Superior temporal gyrus (tissue), 1 donor: ENCODE measurements at regions not wholly inside any gene's neighbourhood (a gene's known extent, or its start where the extent isn't known, plus 50 kb on each side); places are given as distances from the start of the nearest gene placed in this dataset.

Source experiments
- DNase-seq: peaks from one replicate; pipeline ENCODE4 v3.0.0-alpha.2; 2016; ENCODE audit errors: extremely low spot score

DNA sequence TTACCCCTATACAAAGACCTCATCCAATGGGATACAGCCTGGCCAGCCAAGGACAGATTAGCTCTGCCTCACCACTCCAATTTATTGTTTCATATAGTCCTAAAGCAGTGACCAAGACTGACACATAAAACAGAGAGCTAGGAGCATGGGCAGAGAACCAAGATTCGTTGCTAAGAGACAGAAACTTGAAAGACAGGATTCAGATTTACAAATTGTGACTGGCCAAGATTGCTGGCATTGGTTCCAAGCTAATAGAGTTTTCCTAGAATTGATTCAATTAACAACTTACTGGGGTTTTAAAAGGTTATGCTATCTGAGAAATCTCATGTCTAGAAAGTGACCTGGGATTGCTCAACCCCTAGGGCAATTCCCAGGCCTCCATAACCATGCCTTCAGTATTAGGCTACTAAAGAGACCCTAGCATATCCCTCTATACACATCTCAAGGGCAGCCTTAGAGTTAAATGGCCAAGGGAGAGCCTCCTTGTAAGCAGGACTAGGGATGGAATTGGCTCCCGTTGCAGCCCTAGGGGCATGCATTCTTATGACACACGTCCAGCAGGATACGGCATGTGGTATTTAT, 75.6 kb downstream of the ICOS start:
- DNase-seq, result peak; percentile 41

DNA sequence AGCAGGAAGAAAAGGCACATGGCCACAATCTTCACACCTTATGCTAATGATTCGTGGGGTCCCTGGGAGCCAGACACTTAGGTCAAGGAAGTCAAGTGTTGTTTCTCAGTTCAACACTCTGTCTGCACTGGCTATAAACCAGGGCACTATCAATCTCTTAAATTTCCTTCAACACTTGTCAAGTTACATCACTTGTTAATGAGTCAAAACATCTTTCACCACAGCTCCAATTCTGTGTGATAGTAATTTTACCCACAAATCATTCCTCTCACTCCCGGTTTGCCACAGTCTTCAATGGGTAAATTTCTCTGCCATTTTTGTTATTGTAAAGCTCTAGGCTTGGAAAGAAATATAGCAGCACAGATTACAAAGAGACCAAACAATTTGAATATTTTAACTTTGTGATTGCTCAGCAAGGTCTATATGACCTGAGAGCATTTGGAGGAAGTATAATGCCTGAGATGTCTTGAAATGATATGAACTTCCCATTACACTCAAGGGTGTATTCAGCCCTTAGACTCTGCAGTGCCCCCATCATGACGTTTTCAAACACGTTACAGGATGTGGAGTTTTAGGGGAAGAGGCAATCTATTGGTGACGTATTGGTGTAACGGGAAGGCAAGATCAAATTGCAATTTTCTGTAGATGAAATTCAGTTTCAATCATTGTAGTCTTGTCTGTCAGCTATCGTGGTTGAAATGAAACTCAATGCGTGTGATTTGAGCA, 78.7 kb downstream of the ICOS start:
- no peak for DNase-seq

DNA sequence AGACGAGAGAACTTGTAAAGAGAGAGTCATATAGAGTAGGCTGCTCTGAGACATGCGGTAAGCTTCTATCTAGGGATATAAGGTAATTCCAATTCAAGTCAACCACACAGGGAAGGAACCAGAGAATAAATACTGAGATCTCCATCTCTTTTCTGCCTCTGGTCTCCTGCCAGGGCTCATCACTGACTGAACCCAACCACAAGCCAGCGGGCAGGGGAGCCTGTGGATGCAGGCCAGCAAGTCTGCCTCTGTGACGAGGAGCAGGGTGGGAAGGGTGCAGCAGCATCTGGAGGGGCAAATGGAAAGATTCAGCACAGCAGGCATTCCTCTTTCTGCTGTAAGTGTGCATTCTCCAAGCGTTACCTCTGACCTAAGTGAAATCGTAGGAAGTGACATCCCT, 82.2 kb downstream of the ICOS start:
- DNase-seq, result no peak

DNA sequence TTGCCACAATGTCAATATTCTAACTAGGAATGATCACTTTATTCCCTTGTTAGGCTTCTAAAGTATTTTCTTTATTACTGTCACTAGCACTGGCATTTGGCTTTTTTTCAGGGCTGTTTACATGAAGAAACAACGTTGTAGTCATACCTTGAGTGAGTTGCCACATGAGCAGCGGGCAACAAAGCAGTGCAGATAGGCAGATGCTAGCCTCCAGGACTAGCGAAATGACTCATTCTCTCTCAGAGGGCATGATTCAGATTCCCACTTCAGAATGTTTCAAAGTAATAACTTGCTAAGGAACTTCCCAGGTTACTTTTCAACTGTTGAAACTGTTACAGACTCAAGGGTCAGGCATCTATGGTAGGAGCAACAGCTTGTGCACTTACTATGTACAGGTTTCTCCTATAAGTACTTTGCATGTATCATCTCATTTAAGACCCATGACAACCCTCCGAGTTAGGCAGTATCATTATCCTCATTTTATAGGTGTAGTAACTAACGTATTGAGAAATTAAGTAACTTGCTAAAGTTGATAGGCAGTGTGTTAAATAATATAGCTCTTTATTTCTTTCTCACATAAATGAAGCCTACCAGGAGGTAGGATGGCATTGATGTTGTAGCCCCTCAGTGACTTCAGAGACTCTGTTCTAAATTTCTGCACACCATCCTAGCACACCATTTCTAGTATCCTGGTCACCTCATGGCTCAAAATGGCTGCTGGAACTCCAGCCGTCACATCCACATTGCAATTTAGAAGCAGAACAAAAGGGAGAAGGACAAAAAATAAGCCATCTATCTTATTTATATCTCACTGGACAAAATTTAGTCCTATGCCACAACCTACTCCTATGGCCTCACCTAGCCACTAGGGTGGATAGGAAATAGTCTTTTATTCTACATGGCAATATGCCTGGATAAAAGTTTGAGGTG, 83.3 kb downstream of the ICOS start:
- no peak for DNase-seq

DNA sequence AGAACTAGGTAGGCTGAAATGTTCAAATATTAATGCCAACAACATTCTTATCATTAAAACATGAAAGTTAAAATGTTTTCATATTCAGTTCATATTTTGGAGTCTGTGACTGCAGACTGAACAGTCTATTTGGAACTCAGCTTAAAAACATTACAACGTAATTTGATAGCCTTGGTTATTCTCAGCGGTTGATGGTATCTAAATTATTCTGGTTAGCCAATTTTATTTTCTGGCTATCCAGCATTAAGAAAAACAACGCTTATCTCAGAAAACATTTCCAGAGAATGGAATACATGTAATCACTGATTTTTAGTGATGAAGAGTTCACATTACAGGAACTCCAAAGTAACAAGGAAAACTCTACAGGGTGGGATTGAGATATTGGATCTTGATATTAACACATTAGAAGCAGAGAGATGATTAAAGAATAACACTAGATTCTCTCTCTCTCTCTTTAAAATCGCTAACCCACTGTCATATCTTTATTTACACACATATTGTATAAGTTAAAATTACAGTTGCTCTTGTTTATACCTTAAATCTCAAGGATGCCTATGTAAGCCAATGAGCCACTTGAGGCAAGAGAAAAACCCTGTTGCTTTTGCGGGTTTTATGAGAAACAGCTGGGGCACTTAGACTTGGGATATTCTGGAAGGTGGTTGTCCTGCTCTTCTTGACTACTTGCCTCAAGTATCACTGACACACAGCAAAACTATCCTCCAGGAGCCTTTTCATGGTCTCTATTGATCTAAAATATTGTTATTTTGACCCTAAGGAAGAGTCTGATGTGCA, 84.9 kb downstream of the ICOS start:
- DNase-seq, result no peak

DNA sequence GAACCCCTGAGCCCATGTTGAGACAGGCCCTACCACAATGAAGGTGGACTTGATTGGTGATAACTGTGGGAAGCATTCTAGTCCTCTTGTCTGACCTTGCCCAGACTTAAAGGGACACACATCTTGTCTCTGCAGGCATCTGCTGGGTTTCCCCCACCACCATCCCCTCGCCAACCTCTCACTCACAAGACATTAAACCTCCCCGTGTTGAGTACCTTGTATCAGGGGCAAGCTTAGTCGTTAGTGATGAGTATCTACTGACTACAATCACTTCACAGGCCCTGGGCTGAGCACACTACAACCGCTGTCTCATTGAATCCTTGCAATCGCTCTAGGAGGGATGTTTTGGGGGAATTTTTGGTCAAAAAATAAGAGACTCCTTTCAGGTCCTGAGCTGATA, 86.0 kb downstream of the ICOS start:
- no peak for DNase-seq

DNA sequence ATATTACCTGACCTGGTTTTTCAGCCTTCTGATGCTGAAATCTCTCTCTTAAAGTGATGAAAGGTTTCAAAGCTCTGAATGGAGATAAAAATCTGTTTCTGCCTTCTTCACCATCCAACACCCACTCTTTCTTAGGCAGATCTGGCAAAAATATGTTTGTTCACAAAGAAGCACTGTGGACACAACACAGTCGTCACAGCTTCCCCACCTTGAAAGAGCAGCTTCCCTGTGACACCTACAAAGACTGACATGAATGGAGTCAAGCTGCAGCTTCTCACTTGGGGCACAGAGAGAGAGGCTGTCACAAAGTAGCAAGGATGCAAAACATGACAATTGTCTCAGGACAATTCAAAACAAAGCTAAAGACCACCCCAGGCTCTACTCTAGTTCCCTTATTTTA, 86.5 kb downstream of the ICOS start:
- DNase-seq, result no peak

DNA sequence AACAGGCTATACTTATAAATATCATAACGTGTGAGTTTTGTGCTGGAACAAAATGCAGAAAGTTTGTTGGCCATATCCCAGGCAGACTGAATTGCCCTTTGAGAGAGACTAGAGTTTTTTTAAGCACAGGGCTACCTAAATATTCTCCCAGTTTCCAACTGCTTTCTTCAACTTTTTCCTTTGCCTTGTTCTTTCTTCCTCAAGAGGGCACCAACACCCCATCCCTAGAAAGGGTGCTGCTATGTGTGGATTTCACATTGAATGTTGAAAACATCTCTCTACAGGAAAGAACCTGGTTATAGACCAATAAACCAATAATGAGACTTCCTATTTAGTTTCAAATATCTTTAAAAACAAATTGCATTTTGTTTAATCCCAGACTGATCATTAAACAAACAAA, 87.9 kb downstream of the ICOS start:
- DNase-seq, result peak; percentile 71

DNA sequence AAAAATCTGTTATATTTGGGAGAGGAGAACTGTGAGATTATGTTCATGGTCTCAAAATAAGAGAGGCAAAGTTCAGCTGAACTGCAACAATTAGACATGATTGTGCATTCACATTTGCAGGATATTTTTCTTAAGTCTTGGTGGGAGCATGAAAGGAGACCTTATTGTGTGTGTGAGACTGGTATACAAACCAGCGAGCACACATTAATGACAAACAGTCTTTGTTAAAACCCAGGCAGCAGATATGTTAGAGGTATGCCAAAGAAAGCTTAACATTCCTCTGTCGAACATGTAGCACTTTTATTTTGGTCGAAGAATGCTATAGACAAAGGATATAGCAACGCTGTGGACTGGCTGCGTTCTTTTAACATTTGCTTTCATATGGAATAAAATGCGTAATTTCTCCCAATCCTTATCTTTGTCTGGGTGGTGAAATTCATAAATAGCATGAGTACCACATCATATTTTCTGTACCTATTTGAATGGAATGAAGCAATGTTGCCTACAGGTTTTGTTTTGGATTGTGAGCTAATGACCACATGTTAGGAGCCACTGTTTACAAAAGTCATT, 88.4 kb downstream of the ICOS start:
- DNase-seq, result no peak

DNA sequence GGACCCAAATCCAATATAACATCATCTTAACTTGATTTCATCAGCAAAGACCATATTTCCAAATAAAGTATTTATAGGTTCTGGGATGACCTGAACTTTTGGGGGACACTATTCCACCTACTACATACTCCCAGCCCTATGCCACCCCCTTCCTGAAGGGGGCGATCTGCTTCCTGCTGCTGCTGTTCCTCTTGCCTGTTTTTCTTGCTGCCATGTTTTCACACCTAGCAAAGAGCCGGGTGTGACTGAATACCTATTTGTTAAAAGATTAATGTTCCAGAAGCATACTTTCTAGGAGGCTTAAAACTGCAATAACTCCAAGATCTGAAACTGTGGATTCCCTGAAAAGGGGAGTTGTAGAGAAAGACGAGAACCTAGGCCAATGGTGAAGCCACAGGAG, 89.7 kb downstream of the ICOS start:
- no peak for DNase-seq

DNA sequence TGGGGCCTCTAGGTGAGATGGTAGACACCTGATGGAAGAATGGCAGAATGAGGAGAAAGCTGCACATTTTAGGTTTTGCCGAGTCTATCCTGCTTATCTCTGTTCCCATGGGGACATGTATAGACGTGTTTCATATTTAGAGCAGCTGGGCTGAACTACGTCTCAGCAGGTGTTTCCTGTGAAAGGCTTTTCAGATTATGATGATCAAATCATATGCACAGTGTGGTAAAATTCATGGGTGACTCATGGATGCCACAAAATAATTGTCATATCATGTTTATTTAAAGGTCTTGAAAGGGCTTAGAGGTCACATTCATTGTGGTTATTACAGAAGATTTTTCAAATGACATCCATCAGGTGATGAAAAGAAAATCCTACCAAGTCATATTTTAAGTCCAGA, 90.5 kb downstream of the ICOS start:
- no peak for DNase-seq

DNA sequence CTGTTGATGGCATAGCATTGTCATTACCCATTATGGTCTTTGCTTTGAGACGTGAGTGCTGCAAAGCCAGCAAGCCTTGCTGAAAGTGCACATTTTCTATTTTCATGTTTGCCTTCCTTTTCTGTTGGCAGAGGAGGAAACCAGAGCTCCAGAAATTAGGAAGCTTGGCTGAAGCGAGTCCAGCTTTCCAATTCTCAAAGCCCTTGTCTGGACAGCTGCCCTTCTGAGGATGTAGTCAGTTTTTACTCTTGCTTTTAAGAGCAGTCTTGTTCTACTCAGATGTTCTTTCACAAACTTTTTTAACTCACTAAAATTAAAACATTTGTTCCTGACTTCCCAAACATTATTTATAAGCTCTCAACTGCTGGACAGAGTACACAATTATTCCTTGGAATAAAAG, 93.8 kb downstream of the ICOS start:
- no peak for DNase-seq

DNA sequence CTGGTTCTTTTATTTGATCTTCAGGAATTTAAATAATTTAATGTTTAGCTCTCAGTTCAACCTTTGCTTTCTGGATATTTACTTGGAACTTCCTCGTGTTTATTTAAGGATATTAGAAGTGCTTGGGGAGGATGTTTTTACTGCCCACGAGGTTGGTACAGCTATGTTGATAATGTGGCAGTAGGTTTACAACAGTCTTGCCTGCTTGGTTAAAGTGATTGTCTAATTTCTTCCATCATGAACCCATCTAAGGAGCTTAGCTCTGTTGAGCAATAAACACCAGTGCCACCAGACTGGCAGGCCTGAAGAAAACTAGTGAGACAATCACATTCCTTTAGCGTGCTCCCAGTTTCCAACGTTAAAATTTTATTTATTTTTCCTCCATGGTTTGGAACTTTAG, 94.5 kb downstream of the ICOS start:
- DNase-seq, result no peak

DNA sequence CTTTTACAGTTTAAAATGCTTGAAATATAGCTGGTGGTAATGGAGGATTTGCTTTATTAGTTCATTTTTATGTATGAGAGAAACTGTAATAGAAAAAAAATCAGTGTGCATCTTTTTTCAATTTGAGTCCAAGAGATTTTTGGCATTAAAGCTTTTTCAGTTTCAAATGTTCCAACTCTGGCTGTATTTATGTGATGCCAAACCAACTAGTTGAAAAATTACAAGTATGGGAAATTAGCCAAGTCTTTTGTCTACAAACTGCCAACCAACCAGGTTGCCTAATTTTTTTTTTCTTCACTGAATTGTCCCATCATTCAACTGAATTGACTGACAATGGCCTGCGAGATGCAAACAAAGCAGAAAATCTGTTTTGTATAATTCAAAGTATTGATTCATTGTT, 95.7 kb downstream of the ICOS start:
- no peak for DNase-seq

DNA sequence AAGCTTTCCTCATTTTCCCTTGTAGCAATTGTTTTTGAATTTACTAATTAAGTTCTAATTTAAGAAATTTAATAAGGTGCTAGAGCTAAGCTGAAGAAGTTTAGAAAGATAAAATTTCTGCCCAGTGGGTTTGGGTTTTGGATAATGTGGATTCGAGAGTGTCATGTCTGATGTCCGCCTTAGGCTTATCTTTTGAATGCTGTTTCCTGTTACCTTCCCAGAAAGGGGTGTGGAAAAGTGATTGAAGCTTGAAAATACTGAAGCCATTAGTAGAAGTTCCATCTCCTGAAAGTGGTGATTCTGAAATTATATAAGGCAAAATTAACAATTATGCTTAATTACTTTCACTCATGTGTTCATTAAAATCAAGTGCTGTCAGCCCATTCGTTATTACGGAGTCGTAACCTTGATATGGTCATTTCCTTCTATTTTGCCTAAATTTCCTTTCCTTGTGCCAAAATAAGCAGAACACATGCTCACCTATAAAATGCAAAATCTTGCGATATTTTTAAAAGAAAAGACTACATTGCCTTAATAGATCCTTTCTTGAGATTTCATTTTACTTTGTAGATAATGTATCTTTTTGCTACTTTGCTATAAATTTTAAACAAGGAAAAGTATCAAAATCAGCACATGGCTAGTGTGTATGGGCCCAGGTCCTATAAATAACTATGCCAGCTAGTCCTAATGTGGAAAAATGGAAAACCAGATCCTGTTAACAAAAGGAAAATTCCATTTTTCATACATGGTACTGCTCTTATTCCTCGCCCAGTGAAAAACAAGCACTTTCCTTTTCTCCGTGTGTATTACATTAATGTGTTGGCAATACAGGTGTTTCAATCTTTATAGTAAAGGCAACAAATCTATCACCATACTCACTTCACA, 97.3 kb downstream of the ICOS start:
- no peak for DNase-seq

DNA sequence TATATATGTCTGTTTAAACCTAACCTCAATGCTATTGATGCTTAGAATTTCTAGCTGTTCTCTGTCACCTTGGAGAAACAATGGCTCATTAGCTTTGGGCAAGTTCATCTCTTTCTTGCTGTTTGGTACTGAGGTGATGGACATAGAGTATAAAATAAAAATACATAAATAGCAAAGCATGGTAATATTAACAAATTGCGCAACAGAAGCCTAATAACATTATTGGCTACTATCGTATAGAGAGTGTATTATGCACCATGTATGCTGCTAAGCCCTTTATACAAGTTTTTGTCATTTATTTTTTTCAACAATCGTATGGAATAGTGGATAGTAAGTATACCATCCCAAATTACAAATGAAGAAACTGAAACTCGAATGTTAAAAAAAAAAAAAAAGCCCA, 100.1 kb downstream of the ICOS start:
- no peak for DNase-seq

DNA sequence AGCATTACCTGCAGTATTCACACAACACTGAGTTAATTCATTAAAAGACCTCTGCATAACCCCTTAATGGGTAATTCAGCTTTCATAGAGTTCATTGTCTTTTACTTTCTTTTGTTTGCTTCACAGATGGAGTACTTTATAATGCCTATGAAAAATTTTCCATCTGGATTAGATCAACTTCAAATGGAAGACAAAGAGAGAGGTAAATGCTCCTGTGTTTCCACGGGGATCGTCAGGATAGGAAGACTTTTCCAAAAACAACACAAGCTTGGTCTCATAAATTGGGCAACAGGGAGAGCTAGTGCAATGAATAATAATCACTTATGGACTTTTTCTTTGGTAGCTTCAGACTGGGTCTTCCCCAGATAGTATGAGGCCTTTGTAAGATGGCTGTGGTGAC, 100.7 kb downstream of the ICOS start:
- DNase-seq, result no peak

DNA sequence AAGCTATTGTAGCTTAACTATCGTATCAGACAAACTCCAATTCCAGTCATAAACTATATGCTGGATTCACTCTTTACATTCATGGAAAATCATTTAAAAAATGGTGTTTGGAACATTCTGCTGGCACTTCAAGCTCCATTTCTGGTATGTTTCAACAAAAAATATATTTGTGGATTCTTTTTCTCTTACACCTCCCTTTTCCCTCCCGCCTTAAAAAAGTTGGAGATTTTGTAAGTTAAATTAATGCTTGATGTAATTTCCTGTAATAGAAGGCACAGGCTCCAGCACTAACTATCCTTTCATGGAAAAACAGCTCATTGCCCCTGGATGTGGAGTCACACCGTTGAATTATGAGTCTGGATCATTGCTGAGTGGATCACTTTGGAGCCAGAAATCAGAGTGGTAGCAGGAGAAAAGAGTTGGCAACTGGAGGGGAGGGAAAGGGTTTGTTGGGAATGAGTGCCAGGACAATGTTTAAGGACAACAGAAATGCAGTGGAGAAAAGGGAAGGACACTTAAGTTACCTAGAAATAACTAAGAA, 102.8 kb downstream of the ICOS start:
- no peak for DNase-seq

DNA sequence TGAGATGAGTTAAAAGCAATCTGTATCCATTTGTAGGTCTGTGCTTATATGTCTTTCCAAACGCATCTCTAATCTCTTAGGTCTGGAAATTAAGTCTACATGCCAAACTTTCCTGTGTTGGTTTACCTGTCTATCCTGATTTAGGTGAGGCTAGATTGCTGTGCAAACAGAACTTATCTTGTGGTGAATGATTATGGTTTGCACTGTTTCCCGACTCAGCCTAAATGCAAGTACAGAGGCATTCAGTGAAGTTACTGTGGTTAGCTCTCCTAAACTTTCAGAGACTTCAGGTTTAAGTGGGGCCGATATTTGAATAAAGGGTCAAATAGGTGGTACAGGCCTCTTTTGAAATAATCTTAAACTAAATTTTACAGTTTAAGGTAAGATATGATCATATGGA, 103.5 kb downstream of the ICOS start:
- no peak for DNase-seq

DNA sequence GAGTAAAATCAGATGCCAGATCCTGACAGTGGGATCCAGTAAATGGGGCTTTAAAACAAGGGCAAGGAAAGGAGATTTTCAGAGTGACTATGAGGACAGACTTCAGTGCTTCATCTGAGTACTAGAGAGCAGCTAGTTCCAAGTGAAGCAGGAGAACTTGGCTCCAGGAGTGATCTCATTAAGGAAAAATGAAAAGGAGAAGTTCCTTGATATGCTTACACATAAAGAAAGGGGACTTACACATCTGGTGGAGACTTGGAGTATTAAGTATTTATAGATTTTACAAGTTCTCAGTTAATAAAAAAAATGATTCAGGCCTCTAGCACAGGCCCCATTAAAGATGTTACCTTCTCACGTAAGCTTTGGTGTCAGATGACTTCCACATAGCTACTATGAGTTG, 105.8 kb downstream of the ICOS start:
- DNase-seq, result no peak
